SK-N-SH (cell line): ENCODE measurements at regions not wholly inside any gene's neighbourhood (a gene's known extent, or its start where the extent isn't known, plus 50 kb on each side); places are given as distances from the start of the nearest gene placed in this dataset.

Experiments used
- CTCF ChIA-PET: fragments of 300-600, 350-600 bp; formaldehyde crosslinking; extraction: SDS; loops from one replicate; lab custom pipeline; 2021; lab: Yijun Ruan, JAX
- POLR2A ChIA-PET: fragments of 350-600 bp; sonication (Branson Sonifier 250); formaldehyde crosslinking; extraction: SDS; loops from one replicate; lab custom pipeline; 2020; ENCODE audit warnings: antibody characterized with exemption, inconsistent platforms; lab: Yijun Ruan, JAX
- DNase-seq: peaks from one replicate; pipeline ENCODE4 v3.0.0; 2012
- H2AFZ ChIP-seq: fragments of 200-600 bp; sonication (generic); 2 replicates; pipeline ENCODE4 v1.8.1; 2016; ENCODE audit warnings: antibody characterized with exemption, mild to moderate bottlenecking, low read depth
- H3F3A ChIP-seq: fragments of 200-600 bp; sonication (generic); replicated peaks from 2 replicates; pipeline ENCODE3; 2016; ENCODE audit warnings: antibody characterized with exemption, mild to moderate bottlenecking; ENCODE audit not compliant: insufficient read depth
- H3K27ac ChIP-seq, 2 experiments: fragments of 200-500 bp in 1 of 2; fragments of 200-600 bp in 1 of 2; sonication (Bioruptor generic) in 1 of 2; sonication (generic), shearing (Covaris generic) in 1 of 2; 2 replicates each; pipeline versions ENCODE4 v1.5.1 to v1.6.1; 2014 to 2016; ENCODE audit warnings: low read depth in 2 of 2, inconsistent platforms in 1 of 2, low read length in 1 of 2, mild to moderate bottlenecking in 1 of 2, mixed read lengths in 1 of 2
- H3K27me3 ChIP-seq: fragments of 200-600 bp; sonication (generic), shearing (Covaris generic); 2 replicates; pipeline ENCODE4 v1.6.1; 2016; ENCODE audit warnings: mixed run types; ENCODE audit not compliant: insufficient read depth
- H3K36me3 ChIP-seq, 2 experiments: fragments of 200-500 bp in 1 of 2; fragments of 200-600 bp in 1 of 2; sonication (Bioruptor generic) in 1 of 2; sonication (generic) in 1 of 2; replicated peaks in 1 of 2; 2 replicates each; pipeline versions ENCODE3 to v1.5.1; 2014 to 2016; ENCODE audit warnings: low read length in 1 of 2, mild to moderate bottlenecking in 1 of 2; ENCODE audit not compliant: insufficient read depth in 2 of 2, control insufficient read depth in 1 of 2
- H3K4me1 ChIP-seq, 2 experiments: fragments of 200-500 bp in 1 of 2; fragments of 200-600 bp in 1 of 2; sonication (Bioruptor generic) in 1 of 2; sonication (generic), shearing (Covaris generic) in 1 of 2; 2 replicates each; pipeline versions ENCODE4 v1.5.1 to v1.6.1; 2014 to 2016; ENCODE audit warnings: low read depth in 1 of 2, low read length in 1 of 2, mixed run types in 1 of 2; ENCODE audit not compliant: insufficient read depth in 2 of 2, control insufficient read depth in 1 of 2
- H3K4me2 ChIP-seq: fragments of 200-600 bp; sonication (generic), shearing (Covaris generic); 2 replicates; pipeline ENCODE4 v1.6.1; 2017; ENCODE audit warnings: mixed run types
- H3K4me3 ChIP-seq, 2 experiments: fragments of 200-500 bp in 1 of 2; fragments of 200-600 bp in 1 of 2; sonication (Bioruptor generic) in 1 of 2; sonication (generic), shearing (Covaris generic) in 1 of 2; 2 replicates each; pipeline versions ENCODE4 v1.5.1 to v1.8.1; 2014 to 2016; ENCODE audit warnings: low read depth in 2 of 2, inconsistent platforms in 1 of 2, low read length in 1 of 2, mild to moderate bottlenecking in 1 of 2, mixed read lengths in 1 of 2, moderate library complexity in 1 of 2
- H3K79me2 ChIP-seq: fragments of 200-600 bp; sonication (generic); 2 replicates; pipeline ENCODE4 v1.8.1; 2017; ENCODE audit warnings: mild to moderate bottlenecking; ENCODE audit not compliant: insufficient read depth
- H3K9ac ChIP-seq: fragments of 200-600 bp; sonication (generic); 2 replicates; pipeline ENCODE4 v1.6.1; 2017; ENCODE audit warnings: mixed run types
- H3K9me2 ChIP-seq: fragments of 200-600 bp; sonication (generic); 2 replicates; pipeline ENCODE4 v1.6.1; 2017; ENCODE audit warnings: mixed run types
- H3K9me3 ChIP-seq: fragments of 200-600 bp; sonication (generic); 2 replicates; pipeline ENCODE4 v1.6.1; 2017; ENCODE audit warnings: mixed run types, mild to moderate bottlenecking, moderate library complexity
- H4K20me1 ChIP-seq: fragments of 200-600 bp; sonication (generic); 2 replicates; pipeline ENCODE4 v1.6.1; 2017; ENCODE audit warnings: mild to moderate bottlenecking, mixed run types; ENCODE audit not compliant: insufficient read depth
- CHD2 ChIP-seq: fragments of 150-350 bp; IDR thresholded peaks from 2 replicates; pipeline ENCODE4 v1.6.1; 2018; ENCODE audit warnings: low read length; ENCODE audit not compliant: partially characterized antibody
- EZH2phosphoT487 ChIP-seq: fragments of 200-600 bp; sonication (generic); IDR thresholded peaks from 2 replicates; pipeline ENCODE4 v1.6.1; 2017; ENCODE audit warnings: low read depth, mixed run types, mild to moderate bottlenecking, antibody characterized with exemption, moderate library complexity, borderline replicate concordance
- FOSL2 ChIP-seq: IDR thresholded peaks from 2 replicates; pipeline ENCODE4 v1.4.0; 2012; ENCODE audit warnings: low read depth, mild to moderate bottlenecking, moderate library complexity, borderline replicate concordance
- FOXJ3 ChIP-seq: sonication (generic); formaldehyde crosslinking; IDR thresholded peaks from 2 replicates; pipeline ENCODE4 v1.5.1; 2020; ENCODE audit warnings: mild to moderate bottlenecking, missing genetic modification reagents
- FOXM1 ChIP-seq: IDR thresholded peaks from 2 replicates; pipeline ENCODE4 v1.4.0; 2012; ENCODE audit warnings: low read depth, mild to moderate bottlenecking
- GABPA ChIP-seq: IDR thresholded peaks from 2 replicates; pipeline ENCODE4 v1.4.0; 2012; ENCODE audit warnings: low read depth, mild to moderate bottlenecking
- GATA2 ChIP-seq: sonication (generic); formaldehyde crosslinking; IDR thresholded peaks from 2 replicates; pipeline ENCODE4 v1.5.0; 2020; ENCODE audit warnings: mild to moderate bottlenecking, missing genetic modification reagents
- IRF3 ChIP-seq: fragments of 150-350 bp; IDR thresholded peaks from 2 replicates; pipeline ENCODE4 v1.6.1; 2016; ENCODE audit warnings: mild to moderate bottlenecking, low read depth, low read length
- JUND ChIP-seq: IDR thresholded peaks from 2 replicates; pipeline ENCODE4 v1.4.0; 2012
- MAX ChIP-seq: IDR thresholded peaks from 2 replicates; pipeline ENCODE4 v1.4.0; 2012; ENCODE audit warnings: low read depth
- MEF2A ChIP-seq: IDR thresholded peaks from 2 replicates; pipeline ENCODE4 v1.4.0; 2012; ENCODE audit warnings: low read depth, borderline replicate concordance
- MXI1 ChIP-seq: IDR thresholded peaks from 2 replicates; pipeline ENCODE4 v1.6.1; 2012; ENCODE audit warnings: mild to moderate bottlenecking, low read depth, low read length, improper control_type of control experiment
- NRF1 ChIP-seq: IDR thresholded peaks from 2 replicates; pipeline ENCODE4 v1.6.1; 2012; ENCODE audit warnings: low read depth, mild to moderate bottlenecking, low read length
- PBX3 ChIP-seq: IDR thresholded peaks from 2 replicates; pipeline ENCODE4; 2012
- RCOR1 ChIP-seq: fragments of 150-350 bp; IDR thresholded peaks from 2 replicates; pipeline ENCODE4 v1.6.1; 2017; ENCODE audit warnings: antibody characterized with exemption, low read length
- RFX5 ChIP-seq: IDR thresholded peaks from 2 replicates; pipeline ENCODE4 v1.6.1; 2012; ENCODE audit warnings: mild to moderate bottlenecking, improper control_type of control experiment, low read length
- RXRA ChIP-seq: IDR thresholded peaks from 2 replicates; pipeline ENCODE4 v1.4.0; 2012; ENCODE audit warnings: low read depth, mild to moderate bottlenecking, borderline replicate concordance
- SIN3A ChIP-seq: IDR thresholded peaks from 2 replicates; pipeline ENCODE4 v1.6.1; 2012; ENCODE audit warnings: low read depth, mild to moderate bottlenecking, low read length, moderate library complexity, borderline replicate concordance
- USF2 ChIP-seq: fragments of 150-350 bp; IDR thresholded peaks from 2 replicates; pipeline ENCODE4 v1.6.1; 2017; ENCODE audit warnings: antibody characterized with exemption, low read length, low read depth, borderline replicate concordance
- YY1 ChIP-seq: IDR thresholded peaks from 2 replicates; pipeline ENCODE4 v1.4.0; 2012; ENCODE audit warnings: low read depth, mild to moderate bottlenecking
- WGBS: methylation state at CpG from one replicate; pipeline ENCODE4 v1.1.6; 2017; ENCODE audit warnings: low lambda C conversion rate; 5-methylcytosine and 5-hydroxymethylcytosine counted together
- TF ChIP-seq, protein P1 (sequence below): fragments of 200-600 bp; sonication (generic); IDR thresholded peaks from 2 replicates; pipeline ENCODE4 v1.6.1; 2017; ENCODE audit warnings: antibody characterized with exemption, mild to moderate bottlenecking, moderate library complexity
- TF ChIP-seq, protein P2 (sequence below): IDR thresholded peaks from 2 replicates; pipeline ENCODE4 v1.4.0; 2012; ENCODE audit warnings: low read depth, borderline replicate concordance

- no peaks in the 10 kb centered on the region for H3K27me3 ChIP-seq
- H3K9me3 ChIP-seq: no peaks in the 10 kb centered on the region
- H3F3A ChIP-seq: no peaks in the 10 kb centered on the region
- no peak overlapping the region for H3K4me3 ChIP-seq
- no peak overlapping the region for H3K9ac ChIP-seq
- DNase-seq: no peak
- POLR2A ChIA-PET: no interaction called here
- H4K20me1 ChIP-seq: no peaks in the 10 kb centered on the region
- H3K4me1 ChIP-seq: no peaks in the 10 kb centered on the region
- no peak overlapping the region for H3K27ac ChIP-seq
- no peaks in the 10 kb centered on the region for H3K9me2 ChIP-seq
- CTCF ChIA-PET: interaction anchor here (0.7 kb wide), 1 partner anchor 18 kb away, joined by 4 read pairs; no protein-coding TSS in a partner anchor
- H3K36me3 ChIP-seq: no peaks in the 10 kb centered on the region
- 25% methylated on average over 3 of the region's 3 CpGs for WGBS
- H3K4me2 ChIP-seq: no peak overlapping the region
- no peak overlapping the region for H2AFZ ChIP-seq
- TF ChIP-seq IRF3 (no peak), RFX5 (no peak), RCOR1 (no peak), GATA2 (CRISPR knock-in tag) (no peak), FOSL2 (no peak), RXRA (no peak), FOXM1 (no peak), FOXJ3 (no peak), JUND (no peak), CHD2 (no peak), USF2 (no peak), YY1 (no peak), MXI1 (no peak), PBX3 (no peak)
- no peaks in the 10 kb centered on the region for H3K79me2 ChIP-seq
Measured at GRCh38 chr4:127118681-127119080, 514.1 kb upstream of the INTU start.

DNA sequence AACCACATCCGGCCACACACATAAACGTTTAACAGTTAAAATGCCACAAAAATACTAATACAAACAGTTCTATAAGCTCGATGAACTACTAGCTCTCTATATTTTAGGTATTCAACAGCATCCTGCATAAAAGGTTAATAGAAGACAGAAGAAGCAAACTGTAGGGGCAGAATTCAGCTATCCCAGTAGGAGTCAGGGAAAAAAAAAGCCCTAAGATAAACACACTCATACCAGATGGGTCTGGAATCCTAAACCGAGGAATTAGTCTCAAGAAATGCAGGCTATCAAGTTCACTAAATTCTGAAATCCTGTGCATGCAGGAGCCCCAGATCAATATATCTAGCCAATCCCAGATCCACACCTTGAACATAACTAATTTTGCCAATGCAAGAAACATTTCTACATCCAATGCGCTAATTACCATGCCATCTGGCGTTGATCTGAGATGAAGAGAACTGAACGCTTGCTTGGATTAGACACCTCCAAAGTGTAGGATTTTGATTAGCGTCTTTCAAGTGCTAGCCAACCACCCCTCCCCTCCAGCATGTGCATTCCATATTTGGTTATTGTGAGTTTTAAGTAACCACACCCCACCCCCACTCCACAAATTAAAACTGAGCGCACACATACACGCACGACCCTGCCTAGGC lies 512.2 kb upstream of the INTU start:
- Histone ChIP-seq H3K9me2 (no peaks in the 10 kb centered on the region), H3K9me3 (no peaks in the 10 kb centered on the region), H3K4me3 (no peak overlapping the region), H3K27ac (no peak overlapping the region), H3K79me2 (no peaks in the 10 kb centered on the region), H3F3A (no peaks in the 10 kb centered on the region), H2AFZ (no peak overlapping the region), H3K4me2 (no peak overlapping the region), H3K4me1 (no peaks in the 10 kb centered on the region), H3K36me3 (no peaks in the 10 kb centered on the region), H4K20me1 (no peaks in the 10 kb centered on the region), H3K9ac (no peak overlapping the region), H3K27me3 (no peaks in the 10 kb centered on the region)
- POLR2A ChIA-PET: no interaction called here
- CTCF ChIA-PET: no interaction called here
- no peak for DNase-seq
- WGBS: 64% methylated on average over 11 of the region's 11 CpGs
- no peak for TF ChIP-seq MAX
- no peak for TF ChIP-seq NRF1
- no peak for TF ChIP-seq SIN3A
- no peak for TF ChIP-seq EZH2phosphoT487
- TF ChIP-seq, protein P1, sequence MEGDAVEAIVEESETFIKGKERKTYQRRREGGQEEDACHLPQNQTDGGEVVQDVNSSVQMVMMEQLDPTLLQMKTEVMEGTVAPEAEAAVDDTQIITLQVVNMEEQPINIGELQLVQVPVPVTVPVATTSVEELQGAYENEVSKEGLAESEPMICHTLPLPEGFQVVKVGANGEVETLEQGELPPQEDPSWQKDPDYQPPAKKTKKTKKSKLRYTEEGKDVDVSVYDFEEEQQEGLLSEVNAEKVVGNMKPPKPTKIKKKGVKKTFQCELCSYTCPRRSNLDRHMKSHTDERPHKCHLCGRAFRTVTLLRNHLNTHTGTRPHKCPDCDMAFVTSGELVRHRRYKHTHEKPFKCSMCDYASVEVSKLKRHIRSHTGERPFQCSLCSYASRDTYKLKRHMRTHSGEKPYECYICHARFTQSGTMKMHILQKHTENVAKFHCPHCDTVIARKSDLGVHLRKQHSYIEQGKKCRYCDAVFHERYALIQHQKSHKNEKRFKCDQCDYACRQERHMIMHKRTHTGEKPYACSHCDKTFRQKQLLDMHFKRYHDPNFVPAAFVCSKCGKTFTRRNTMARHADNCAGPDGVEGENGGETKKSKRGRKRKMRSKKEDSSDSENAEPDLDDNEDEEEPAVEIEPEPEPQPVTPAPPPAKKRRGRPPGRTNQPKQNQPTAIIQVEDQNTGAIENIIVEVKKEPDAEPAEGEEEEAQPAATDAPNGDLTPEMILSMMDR: no peak
- TF ChIP-seq FOXM1: no peak
- TF ChIP-seq, protein P2, sequence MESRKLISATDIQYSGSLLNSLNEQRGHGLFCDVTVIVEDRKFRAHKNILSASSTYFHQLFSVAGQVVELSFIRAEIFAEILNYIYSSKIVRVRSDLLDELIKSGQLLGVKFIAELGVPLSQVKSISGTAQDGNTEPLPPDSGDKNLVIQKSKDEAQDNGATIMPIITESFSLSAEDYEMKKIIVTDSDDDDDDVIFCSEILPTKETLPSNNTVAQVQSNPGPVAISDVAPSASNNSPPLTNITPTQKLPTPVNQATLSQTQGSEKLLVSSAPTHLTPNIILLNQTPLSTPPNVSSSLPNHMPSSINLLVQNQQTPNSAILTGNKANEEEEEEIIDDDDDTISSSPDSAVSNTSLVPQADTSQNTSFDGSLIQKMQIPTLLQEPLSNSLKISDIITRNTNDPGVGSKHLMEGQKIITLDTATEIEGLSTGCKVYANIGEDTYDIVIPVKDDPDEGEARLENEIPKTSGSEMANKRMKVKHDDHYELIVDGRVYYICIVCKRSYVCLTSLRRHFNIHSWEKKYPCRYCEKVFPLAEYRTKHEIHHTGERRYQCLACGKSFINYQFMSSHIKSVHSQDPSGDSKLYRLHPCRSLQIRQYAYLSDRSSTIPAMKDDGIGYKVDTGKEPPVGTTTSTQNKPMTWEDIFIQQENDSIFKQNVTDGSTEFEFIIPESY: no peak
- no peak for TF ChIP-seq RXRA
- TF ChIP-seq MEF2A: no peak
- TF ChIP-seq GABPA: no peak
